IMR-90 (cell line): ENCODE measurements at regions not wholly inside any gene's neighbourhood (a gene's known extent, or its start where the extent isn't known, plus 50 kb on each side); places are given as distances from the start of the nearest gene placed in this dataset.

Experiments used
- ATAC-seq: fragments of 200-7000 bp; cut with Tn5 transposase; 2 replicates; pipeline ENCODE4 v1.9.1; 2020; ENCODE audit warnings: low read depth, mild to moderate bottlenecking, moderate library complexity
- BruUV-seq: library from RNA; stranded (reverse); fragments of 400-500 nt; replicated peaks from 2 replicates; lab custom pipeline; 2021; lab: Mats Ljungman, UMichigan
- CTCF ChIA-PET: fragments of 300-600 bp; formaldehyde crosslinking; extraction: SDS; loops from one replicate; lab custom pipeline; 2021; ENCODE audit warnings: antibody characterized with exemption; lab: Yijun Ruan, JAX
- POLR2A ChIA-PET: fragments of 300-600 bp; sonication (Branson Sonifier 250); formaldehyde crosslinking; loops from one replicate; lab custom pipeline; 2022; ENCODE audit warnings: antibody characterized with exemption; ENCODE audit not compliant: unreplicated experiment; lab: Charles Lee
- DNase-seq: peaks from one replicate; pipeline ENCODE4 v3.0.0; 2013
- H2AFZ ChIP-seq: replicated peaks from 2 replicates; pipeline ENCODE3; 2013; ENCODE audit warnings: low read length, mild to moderate bottlenecking; ENCODE audit not compliant: poor library complexity
- H2AK5ac ChIP-seq: 2 replicates; pipeline ENCODE4 v1.6.1; 2013; ENCODE audit warnings: low read depth, low read length, inconsistent platforms
- H2AK9ac ChIP-seq: replicated peaks from 2 replicates; pipeline ENCODE3; 2013; ENCODE audit warnings: mild to moderate bottlenecking, low read depth, low read length, moderate library complexity; ENCODE audit not compliant: poor library complexity
- H2BK120ac ChIP-seq: 2 replicates; pipeline ENCODE4 v1.6.1; 2013; ENCODE audit warnings: low read depth, low read length, inconsistent platforms
- H2BK15ac ChIP-seq: 3 replicates; pipeline ENCODE4 v1.6.1; 2013; ENCODE audit warnings: low read depth, low read length, inconsistent platforms
- H2BK20ac ChIP-seq: 2 replicates; pipeline ENCODE4 v1.6.1; 2013; ENCODE audit warnings: low read depth, mild to moderate bottlenecking, inconsistent platforms, low read length, moderate library complexity
- H2BK5ac ChIP-seq: 2 replicates; pipeline ENCODE4 v1.6.1; 2013; ENCODE audit warnings: mild to moderate bottlenecking, low read depth, low read length, inconsistent platforms; ENCODE audit not compliant: poor library complexity, severe bottlenecking
- H3K14ac ChIP-seq: replicated peaks from 2 replicates; pipeline ENCODE4 v1.6.1; 2013; ENCODE audit warnings: low read depth, low read length, inconsistent platforms
- H3K18ac ChIP-seq: 2 replicates; pipeline ENCODE4 v1.6.1; 2013; ENCODE audit warnings: low read depth, low read length, control low read depth
- H3K23ac ChIP-seq: 2 replicates; pipeline ENCODE4 v1.6.1; 2013; ENCODE audit warnings: low read depth, low read length, inconsistent platforms
- H3K27ac ChIP-seq: 2 replicates; pipeline ENCODE4 v1.5.1; 2013; ENCODE audit warnings: mild to moderate bottlenecking, control low read depth, low read length; ENCODE audit not compliant: insufficient read depth
- H3K27me3 ChIP-seq: 2 replicates; pipeline ENCODE4 v1.6.1; 2013; ENCODE audit warnings: low read length; ENCODE audit not compliant: control insufficient read depth, insufficient read depth
- H3K36me3 ChIP-seq: 2 replicates; pipeline ENCODE4 v1.6.1; 2013; ENCODE audit warnings: low read length, mixed read lengths; ENCODE audit not compliant: control insufficient read depth, insufficient read depth
- H3K4ac ChIP-seq: 2 replicates; pipeline ENCODE4 v1.6.1; 2013; ENCODE audit warnings: low read depth, low read length, inconsistent platforms
- H3K4me1 ChIP-seq: 2 replicates; pipeline ENCODE4 v1.6.1; 2013; ENCODE audit warnings: low read length, mixed read lengths; ENCODE audit not compliant: control insufficient read depth, insufficient read depth
- H3K4me2 ChIP-seq: 2 replicates; pipeline ENCODE4 v1.6.1; 2013; ENCODE audit warnings: low read depth, mild to moderate bottlenecking, control low read depth, low read length, moderate library complexity
- H3K4me3 ChIP-seq: 2 replicates; pipeline ENCODE4 v1.5.1; 2013; ENCODE audit warnings: low read depth, mild to moderate bottlenecking, control low read depth, low read length, moderate library complexity; ENCODE audit not compliant: insufficient read depth
- H3K56ac ChIP-seq: 2 replicates; pipeline ENCODE4 v1.6.1; 2013; ENCODE audit warnings: low read length, inconsistent platforms; ENCODE audit not compliant: insufficient read depth; ENCODE audit errors: extremely low read depth
- H3K79me1 ChIP-seq, 2 experiments: 2 replicates each; pipeline ENCODE4 v1.6.1; 2013; ENCODE audit warnings: low read length in 2 of 2, inconsistent platforms in 1 of 2, low read depth in 1 of 2
- H3K9ac ChIP-seq: 2 replicates; pipeline ENCODE4 v1.6.1; 2013; ENCODE audit warnings: low read depth, low read length, control low read depth
- H3K9me1 ChIP-seq: 2 replicates; pipeline ENCODE4 v1.6.1; 2013; ENCODE audit warnings: low read length, inconsistent platforms; ENCODE audit not compliant: insufficient read depth
- H3K9me3 ChIP-seq: 2 replicates; pipeline ENCODE4 v1.6.1; 2013; ENCODE audit warnings: low read length; ENCODE audit not compliant: control insufficient read depth, insufficient read depth
- H4K20me1 ChIP-seq: 2 replicates; pipeline ENCODE4 v1.6.1; 2013; ENCODE audit warnings: low read length, inconsistent platforms; ENCODE audit not compliant: insufficient read depth
- H4K5ac ChIP-seq: 2 replicates; pipeline ENCODE4 v1.6.1; 2013; ENCODE audit warnings: mild to moderate bottlenecking, low read depth, low read length, control low read depth
- H4K8ac ChIP-seq, 2 experiments: 2 replicates each; pipeline ENCODE4 v1.6.1; 2013; ENCODE audit warnings: low read depth in 2 of 2, low read length in 2 of 2, control low read depth in 1 of 2, inconsistent platforms in 1 of 2
- H4K91ac ChIP-seq: 2 replicates; pipeline ENCODE4 v1.6.1; 2013; ENCODE audit warnings: low read depth, low read length, inconsistent platforms; ENCODE audit not compliant: insufficient read depth
- CTCF ChIP-seq: conservative IDR thresholded peaks from 2 replicates; pipeline ENCODE4 v1.5.1; 2012; ENCODE audit warnings: mild to moderate bottlenecking, low read depth, low read length, improper control_type of control experiment
- WGBS, 2 experiments: methylation state at CpG; one replicate each; pipeline versions ENCODE4 v1.1.5 to v1.1.7; 2013; ENCODE audit warnings: missing lambda C conversion rate in 2 of 2; ENCODE audit not compliant: insufficient read length in 1 of 2; ENCODE audit errors: extremely low coverage in 2 of 2; 5-methylcytosine and 5-hydroxymethylcytosine counted together
- dilution Hi-C: fragments of 300-500 bp; cut with HindIII; formaldehyde crosslinking; loops from one replicate; pipeline ENCODE4 v1.14.3; 2018; ENCODE audit warnings: low sequenced_read_pairs; ENCODE audit not compliant: unreplicated experiment
- in situ Hi-C: fragments of 300-500 bp; cut with MboI; formaldehyde crosslinking; loops from 3 replicates; pipeline ENCODE4 v1.14.3; 2019; ENCODE audit warnings: low sequenced_read_pairs, inconsistent platforms, mixed read lengths
- intact Hi-C: fragments of 100-400 bp; cut with micrococcal nuclease; formaldehyde crosslinking; loops from 2 replicates; pipeline ENCODE4 v1.10.0; 2022

- ATAC-seq (no peak), DNase-seq (no peak)
- Histone ChIP-seq H3K9me1 (no peaks in the 10 kb centered on the region), H4K20me1 (no peaks in the 10 kb centered on the region), H2BK120ac (no peak overlapping the region), H4K91ac (no peak overlapping the region), H3K9me3 (no peaks in the 10 kb centered on the region), H2BK15ac (no peak overlapping the region), H3K36me3 (no peaks in the 10 kb centered on the region), H3K23ac (no peak overlapping the region), H2BK20ac (no peak overlapping the region), H3K9ac (no peak overlapping the region), H4K8ac (no peak overlapping the region), H3K27ac (no peak overlapping the region), H3K4me3 (no peak overlapping the region), H3K79me1 (peaks cover 0 to 1% of the 10 kb centered on the region in 2 experiments; a peak in 1 of 4 replicates), H2AFZ (no peak overlapping the region), H3K27me3 (no peaks in the 10 kb centered on the region), H3K56ac (no peak overlapping the region), H3K4ac (no peak overlapping the region), H2BK5ac (no peak overlapping the region), H3K4me2 (no peak overlapping the region), H2AK5ac (no peak overlapping the region), H2AK9ac (no peak overlapping the region), H3K14ac (no peak overlapping the region), H3K18ac (0 out of 2 replicates have a peak overlapping the region, but pooled peaks have one; percentile 23), H3K4me1 (0 out of 2 replicates have a peak, but pooled peaks cover 5% of the 10 kb centered on the region), H4K5ac (no peak overlapping the region)
- WGBS, 2 experiments: no CpG with 5 or more reads among the region's 3 CpGs
- in situ Hi-C loops: no loop called here
- dilution Hi-C loops: no loop called here
- no peak for TF ChIP-seq CTCF
- BruUV-seq: no TSS peak
- POLR2A ChIA-PET: no interaction called here
- intact Hi-C loops: no loop called here
- CTCF ChIA-PET: interaction anchor here (0.8 to 0.9 kb wide), 2 partner anchors 33 to 263 kb away, joined by 3 read pairs; no protein-coding TSS in a partner anchor
Measured at GRCh38 chr1:200474633-200475032, 64.8 kb upstream of the ZNF281 start.
